ENCODE measurements at regions not wholly inside any gene's neighbourhood (a gene's known extent, or its start where the extent isn't known, plus 50 kb on each side); places are given as distances from the start of the nearest gene placed in this dataset.

DNA sequence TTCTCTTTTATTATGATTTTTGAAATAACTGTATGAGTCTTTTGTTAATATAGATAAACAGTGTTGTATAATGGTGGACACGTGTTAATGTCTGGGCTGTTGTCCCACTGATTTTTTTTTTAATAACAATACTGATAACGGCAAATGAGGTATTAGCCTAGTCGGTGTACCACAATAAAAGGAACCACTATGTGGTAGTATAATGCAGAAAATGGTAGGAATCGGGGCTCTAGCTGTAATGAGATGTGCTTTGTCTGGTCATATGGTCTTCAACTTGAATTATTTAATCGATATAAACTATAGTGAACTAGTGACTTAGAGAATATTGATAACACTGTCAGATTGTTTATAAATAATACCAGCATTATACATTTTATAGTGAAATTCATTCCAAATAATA is 517.9 kb upstream of the SPHKAP start:
- TF ChIP-seq, protein P1, sequence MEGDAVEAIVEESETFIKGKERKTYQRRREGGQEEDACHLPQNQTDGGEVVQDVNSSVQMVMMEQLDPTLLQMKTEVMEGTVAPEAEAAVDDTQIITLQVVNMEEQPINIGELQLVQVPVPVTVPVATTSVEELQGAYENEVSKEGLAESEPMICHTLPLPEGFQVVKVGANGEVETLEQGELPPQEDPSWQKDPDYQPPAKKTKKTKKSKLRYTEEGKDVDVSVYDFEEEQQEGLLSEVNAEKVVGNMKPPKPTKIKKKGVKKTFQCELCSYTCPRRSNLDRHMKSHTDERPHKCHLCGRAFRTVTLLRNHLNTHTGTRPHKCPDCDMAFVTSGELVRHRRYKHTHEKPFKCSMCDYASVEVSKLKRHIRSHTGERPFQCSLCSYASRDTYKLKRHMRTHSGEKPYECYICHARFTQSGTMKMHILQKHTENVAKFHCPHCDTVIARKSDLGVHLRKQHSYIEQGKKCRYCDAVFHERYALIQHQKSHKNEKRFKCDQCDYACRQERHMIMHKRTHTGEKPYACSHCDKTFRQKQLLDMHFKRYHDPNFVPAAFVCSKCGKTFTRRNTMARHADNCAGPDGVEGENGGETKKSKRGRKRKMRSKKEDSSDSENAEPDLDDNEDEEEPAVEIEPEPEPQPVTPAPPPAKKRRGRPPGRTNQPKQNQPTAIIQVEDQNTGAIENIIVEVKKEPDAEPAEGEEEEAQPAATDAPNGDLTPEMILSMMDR (conservative IDR thresholded peaks at IDR 0.05; ENCODE audit: low read depth, low read length), result peak; percentile 47; the same call in 1 of the 2 replicates
- TF ChIP-seq EZH2 (IDR thresholded peaks at IDR 0.05; ENCODE audit: low read length, unreplicated experiment), result no peak
